HG03469 (cell line): ENCODE measurements at regions not wholly inside any gene's neighbourhood (a gene's known extent, or its start where the extent isn't known, plus 50 kb on each side); places are given as distances from the start of the nearest gene placed in this dataset.

Experiments
- ATAC-seq: cut with Tn5 transposase; IDR thresholded peaks from one replicate; pipeline ENCODE4 v1.9.1; 2021; ENCODE audit warnings: mild to moderate bottlenecking, moderate library complexity, moderate number of reproducible peaks; ENCODE audit not compliant: unreplicated experiment

DNA sequence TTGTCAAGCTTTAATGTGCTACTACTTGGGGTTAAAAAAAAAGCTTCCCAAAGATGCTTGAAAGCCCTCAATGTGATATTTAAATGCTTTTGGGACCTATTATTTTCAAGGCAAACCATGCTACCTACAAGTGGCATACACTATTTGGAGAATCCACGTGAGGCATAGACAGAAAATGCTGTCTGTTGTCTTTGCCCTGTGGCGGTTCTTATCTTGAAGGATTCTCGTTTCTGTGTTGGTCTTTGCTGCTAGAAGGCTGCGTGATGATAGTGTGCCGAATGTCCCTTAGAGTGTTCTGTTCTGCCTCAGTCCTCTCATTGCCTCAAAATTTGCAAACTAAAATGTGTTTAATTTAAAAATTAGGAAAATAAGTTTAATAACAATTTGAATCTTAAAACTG, 356.2 kb upstream of the RARB start:
- ATAC-seq, result no peak

DNA sequence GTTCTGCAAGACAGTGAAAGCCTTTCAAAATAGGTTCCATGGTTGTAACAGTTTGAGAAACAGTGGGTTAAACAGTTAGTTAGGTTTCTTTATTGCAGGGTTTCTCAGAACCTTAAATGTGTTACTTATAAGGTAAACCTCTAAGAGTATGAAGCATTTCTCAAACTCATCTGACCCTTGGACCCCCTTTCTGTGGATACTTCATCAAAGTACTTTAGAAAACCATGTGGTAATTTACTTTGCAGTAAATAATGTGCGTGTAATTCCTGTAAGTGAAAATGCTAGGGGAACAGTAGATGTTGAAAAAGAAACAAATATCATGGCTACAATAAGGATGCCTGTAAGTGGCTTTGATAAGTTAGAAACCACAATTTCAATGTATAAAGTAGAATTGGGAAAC, 354.6 kb upstream of the RARB start:
- ATAC-seq, result no peak

DNA sequence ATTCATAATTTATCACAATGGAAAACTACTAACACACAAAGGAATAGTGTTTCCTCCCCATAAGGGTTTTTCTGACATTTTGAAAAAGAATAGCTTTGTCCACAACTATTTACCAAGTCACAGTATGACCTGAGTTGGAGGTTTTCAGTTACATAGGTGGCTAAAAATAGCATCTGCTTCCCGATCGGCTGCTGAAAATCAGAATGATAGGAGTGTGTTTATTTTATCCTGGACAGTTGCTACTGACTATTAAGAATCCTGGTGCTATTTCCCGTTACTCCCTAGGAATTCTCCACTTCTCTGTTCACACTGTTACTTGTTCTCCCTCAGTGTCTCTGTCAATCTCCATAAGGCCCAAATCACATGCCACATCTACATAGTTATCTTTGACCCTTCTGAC, 353.9 kb upstream of the RARB start:
- ATAC-seq, result no peak

DNA sequence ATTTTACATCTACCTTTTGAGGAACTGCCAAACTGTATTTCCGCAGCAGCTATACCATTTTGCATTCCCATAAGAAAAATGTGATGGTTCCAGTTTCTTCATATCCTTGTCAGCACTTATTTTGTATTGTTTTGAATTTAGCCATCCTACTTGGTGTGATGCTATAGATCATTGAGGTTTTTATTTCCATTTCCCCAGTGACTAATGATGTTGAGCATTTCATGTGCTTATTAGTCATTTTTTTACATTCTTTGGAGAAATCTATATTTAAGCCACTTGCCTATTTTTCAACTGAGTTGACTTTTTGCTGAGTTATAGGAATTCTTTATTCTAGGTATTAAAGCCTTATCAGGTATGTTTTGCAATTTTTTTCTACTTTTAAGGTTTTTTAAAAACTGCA, 347.6 kb upstream of the RARB start:
- no peak for ATAC-seq

DNA sequence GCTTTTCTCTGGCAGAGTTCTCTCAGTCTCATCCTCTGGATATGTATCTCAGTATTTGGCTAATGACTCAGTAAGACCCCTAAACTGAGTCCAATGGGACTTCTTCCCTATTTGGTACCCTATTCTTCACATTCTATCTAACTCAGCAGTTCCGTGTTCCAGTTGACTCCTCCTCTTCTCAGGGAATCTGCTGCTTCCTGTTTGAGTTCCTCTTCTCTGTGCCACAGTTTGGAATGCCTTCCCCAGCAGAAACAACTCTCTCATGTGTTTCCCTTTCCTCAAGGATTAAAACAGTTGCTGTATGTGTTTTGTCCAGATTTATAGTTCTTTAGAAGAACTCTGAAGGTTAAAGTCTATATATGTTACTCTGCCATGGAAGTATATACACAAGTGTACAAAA, 344.0 kb upstream of the RARB start:
- ATAC-seq, result no peak

DNA sequence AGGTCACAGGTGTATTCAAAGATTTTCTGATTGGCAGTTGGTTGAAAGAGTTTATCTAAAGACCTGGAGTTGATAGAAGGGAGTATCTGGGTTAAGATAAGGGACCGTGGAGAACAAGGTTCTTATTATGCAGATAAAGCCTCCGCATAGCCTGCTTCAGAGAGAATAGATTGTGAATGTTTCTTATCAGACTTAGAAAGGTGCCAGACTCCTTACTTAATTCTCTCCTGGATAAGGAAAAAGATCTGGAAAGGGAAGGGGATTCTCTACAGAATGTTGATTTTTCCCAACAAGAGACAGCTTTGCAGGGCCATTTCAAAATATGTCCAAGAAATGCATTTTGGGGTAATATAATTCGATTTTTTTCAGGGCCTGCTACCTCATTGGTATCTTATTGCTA, 341.3 kb upstream of the RARB start:
- no peak for ATAC-seq

DNA sequence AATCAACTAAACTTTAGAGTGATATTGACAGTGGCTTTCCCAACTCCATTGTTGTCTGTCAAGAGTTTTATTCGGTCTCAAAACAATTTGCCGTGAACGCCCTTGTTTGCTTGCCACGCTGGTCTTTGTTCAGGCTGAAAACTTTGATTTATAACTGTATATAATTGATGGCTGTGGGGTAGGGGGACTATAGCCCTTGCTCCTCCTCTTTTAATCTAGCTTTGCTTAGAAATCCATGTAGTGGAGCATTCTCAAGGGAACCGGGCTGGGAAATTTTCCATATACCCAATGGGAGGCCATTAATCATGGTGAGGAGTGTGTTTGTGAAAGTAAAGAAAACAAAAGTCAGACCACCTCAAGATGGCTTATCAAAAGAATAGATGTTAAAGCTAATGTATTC, 339.8 kb upstream of the RARB start:
- no peak for ATAC-seq

DNA sequence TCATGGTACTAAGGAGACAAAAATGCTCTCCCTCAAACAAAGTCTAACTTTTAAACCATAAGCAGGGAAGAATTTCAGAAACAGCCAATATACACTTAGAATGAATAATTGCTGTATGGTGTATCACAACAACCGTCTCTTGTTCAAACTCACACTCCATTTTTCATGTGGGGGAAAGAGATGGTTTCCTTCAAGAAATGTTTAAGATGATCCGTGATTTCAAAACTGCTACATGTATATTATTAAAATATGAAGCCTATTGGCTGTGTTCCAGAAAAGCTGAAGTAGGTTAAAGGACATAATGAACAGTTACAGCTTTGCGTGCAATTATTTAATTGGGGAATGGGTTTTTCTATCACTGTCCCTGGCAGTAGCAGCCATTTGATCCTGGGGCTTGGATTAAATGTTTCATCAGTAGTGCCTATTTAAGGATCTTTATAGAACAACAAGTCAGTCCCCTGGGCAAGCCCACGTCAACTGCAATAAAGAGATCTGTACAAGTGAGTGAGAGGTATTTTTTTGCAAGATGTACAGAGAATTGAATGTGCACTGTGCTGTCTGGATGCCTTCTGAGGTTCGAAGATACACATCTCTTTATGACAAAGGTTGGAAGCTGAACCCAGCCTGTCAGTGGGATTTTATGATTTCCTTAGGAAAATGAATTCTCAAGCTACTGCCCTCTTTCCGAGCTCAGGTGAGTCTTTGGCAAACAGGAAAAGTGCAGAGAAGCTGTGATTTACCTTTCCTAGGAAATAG, 337.2 kb upstream of the RARB start:
- ATAC-seq, result no peak

DNA sequence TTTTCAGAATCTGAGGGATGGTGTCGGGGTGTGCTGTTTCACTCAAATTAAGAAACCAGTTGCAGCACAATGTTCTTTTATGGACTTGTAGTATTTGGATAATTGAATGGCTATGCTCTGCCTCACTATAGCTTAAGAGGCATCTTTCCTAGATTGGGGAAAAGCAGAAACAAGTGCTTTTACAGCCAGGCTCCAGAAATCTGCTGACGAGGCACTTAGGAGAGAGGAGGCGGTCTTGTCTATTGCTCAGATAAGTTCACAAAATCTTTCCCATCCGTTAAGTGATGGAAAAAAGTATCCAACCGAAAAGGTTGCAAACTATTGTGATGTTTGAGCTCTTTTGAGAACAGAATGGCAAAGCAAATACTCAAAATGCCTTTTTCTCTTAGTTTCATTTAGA, 336.1 kb upstream of the RARB start:
- ATAC-seq, result no peak

DNA sequence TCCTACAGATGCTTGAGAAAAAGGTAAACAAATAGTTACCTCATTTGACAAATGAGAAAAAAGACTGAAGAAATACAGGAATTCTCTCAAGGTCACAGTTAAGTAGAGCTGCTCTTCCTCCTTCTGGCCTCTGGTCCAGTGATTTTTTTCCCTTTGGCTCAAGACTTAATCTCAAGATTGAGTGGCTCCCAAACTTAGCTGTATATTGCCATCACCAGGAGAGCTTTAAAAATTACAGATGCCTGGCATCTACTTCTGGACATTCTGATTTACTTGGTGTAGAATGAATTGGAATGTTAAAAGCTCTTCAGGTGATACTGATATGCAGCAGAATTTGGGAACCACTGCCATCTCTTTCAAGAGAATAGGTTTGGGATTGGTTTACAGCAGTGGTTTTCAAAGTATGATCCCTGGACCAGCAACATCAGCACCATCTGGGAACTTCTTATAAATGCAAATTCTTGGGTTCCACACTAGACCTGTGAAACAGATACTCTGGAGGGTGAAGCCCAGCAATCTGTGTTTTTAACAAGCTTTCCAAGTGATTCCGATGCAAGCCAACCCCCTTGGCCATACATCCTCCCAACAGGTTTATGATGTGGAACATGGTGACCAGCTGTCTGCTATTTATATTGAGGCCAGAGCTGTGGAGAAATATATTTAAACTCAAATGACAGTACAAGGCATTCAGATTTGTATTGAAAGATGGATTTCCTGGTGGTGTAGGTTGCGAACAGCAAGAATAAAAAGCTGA, 333.0 kb upstream of the RARB start:
- ATAC-seq, result no peak

DNA sequence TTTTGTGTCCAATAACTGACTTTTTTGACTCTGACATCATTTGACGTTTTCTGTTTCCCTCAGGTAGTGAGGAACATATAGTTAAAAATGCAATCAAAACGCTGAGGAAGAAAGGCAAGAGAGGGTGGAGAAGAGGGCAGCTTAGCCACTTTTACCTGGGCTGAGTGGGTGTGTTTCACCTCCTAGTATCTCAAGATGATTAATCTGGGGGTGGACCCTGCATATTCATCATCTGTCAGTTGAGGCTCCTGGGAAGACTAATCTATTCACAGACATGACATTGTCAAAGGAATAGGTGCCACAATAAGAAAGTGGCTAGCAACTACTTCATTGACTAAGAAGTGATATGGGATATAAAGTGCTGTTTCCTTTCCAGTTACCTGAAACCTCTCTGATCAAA, 331.5 kb upstream of the RARB start:
- no peak for ATAC-seq

DNA sequence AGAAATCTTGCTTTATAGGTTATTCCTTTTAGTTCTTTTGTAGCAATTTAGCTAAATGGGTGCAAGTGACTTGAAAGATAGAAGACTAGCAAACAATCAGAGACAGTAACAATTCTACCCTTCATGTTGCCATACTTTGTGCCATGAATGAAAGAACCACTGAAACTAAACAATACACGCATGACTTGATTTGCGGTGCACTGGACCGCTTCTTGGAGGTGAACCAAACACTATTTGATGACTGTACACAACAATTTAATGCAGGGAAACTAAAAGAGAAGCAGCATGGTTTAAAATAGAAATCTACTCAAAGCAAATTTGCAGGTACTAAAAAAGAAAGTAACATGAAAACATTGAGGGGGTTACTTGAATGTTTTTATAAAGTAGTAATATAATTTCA, 331.0 kb upstream of the RARB start:
- ATAC-seq, result no peak

DNA sequence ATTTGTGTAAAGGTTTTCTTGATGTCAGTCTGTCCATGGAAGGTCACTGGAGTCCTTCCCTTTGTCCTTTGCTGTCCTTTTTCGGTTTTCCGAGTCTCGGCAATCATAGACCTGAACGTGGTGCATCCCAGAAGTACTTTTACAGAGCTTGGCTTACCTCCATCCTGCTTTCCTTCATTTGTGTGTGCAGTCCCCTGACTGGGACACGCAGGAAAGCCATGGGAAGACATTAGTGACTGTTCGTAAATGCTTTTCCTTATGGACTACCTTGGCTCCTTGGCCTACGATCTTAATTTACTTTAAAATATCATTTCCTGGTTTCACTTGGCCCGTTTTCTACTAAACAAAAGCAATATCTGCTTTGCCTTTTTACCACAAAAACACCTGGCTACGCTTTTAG, 328.4 kb upstream of the RARB start:
- ATAC-seq, result no peak

DNA sequence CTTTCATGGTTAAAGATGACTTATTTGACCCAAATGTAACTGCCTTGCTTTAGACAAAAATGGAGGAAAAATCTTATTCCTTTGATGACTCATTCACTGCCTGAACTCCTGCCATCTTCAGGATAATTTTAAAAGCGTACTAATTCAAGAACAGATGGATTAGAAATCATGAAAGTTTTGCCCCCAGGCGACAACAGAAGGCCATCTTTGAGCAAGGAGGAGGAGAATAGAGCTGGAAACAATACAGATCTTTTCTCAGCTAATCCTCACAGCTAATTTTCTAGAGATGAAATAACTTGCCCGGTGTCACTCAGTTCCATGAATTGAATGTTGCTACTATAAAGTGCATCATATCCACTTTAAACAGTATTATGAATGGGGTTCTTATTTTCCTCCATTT, 324.7 kb upstream of the RARB start:
- no peak for ATAC-seq

DNA sequence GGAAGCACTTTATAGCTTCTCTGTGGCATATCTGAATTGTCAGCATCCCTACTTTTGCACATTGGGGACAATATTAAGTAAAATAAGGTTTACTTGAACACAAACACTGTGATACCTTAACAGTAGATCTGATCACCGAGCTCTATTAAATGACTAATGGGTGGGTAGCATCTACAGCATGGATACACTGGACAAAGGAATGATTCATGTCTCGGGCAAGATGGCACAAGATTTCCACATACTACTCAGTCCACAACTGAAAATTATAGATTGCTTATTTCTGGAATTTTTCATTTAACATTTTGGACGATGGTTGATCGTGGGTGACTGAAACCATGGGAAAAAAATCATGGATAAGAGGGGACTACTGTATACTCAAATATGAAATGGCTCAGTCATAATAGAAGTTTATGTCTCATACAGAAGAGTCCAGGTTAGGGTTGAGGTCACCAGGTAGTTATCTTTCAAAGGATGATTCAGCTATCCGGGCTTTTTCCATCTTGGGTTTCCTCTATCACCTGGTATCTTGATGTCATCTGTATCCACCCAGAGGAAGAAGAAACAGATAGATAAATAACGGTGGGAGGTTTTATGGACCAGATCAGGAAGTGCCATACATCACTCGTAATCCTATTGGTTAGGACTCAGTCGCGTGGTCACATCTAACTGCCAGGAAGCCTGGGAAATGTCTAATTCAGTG, 320.0 kb upstream of the RARB start:
- ATAC-seq, result no peak

DNA sequence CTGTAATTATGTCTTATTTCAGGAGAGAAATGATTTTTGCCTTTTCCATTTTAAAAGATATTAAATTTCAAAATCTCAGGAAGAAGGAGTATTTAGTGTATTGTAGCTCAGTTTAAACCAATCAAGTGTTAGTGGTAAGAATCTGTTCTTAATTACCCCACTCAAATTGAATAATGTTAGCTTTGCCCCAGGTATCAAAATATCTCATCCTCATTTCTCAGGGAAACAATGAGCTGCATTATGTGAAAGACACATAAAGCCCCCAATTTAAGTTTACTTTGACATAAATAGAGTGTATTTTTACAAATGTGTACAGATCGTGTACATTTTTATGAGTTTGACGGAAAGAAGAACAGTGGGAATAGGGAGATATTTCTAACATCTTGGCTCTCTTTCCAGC, 317.4 kb upstream of the RARB start:
- no peak for ATAC-seq

DNA sequence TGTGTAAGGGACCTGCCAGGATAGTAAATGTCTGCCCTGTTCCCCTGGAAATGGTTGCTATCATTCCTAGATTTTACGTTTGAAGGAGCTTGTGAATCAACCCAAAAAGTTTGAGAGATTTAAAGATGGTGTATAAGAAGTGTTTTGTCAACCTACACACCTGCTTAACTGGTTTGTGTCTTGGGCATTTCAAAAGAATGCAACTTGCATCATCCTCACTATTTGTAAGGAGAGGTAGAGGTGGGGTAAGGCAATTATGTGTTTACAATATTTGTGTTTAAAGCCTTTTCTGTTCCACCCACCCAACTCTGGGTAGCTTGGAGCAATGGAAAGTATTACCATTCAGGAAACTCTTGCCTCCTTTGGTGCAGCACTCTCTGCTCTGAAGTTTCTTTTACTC, 314.2 kb upstream of the RARB start:
- ATAC-seq, result no peak

DNA sequence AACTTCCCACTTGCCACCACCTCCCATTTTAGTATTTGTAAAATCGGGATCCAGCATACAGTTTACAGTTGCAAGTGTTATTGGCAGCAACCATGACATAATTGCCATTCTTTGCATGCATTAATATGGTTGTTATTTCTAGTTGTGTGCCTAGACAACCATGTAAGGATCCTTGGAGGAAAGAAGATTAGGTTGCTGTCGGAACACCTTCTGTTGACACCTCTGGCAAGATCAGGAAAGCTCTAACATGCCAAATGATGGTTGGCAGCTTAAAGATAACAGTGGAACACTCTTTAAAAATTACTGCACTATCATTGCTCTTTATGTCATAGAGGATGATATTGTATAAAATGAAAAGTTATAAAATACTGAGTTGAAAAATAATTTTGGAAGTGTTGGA, 313.5 kb upstream of the RARB start:
- no peak for ATAC-seq

DNA sequence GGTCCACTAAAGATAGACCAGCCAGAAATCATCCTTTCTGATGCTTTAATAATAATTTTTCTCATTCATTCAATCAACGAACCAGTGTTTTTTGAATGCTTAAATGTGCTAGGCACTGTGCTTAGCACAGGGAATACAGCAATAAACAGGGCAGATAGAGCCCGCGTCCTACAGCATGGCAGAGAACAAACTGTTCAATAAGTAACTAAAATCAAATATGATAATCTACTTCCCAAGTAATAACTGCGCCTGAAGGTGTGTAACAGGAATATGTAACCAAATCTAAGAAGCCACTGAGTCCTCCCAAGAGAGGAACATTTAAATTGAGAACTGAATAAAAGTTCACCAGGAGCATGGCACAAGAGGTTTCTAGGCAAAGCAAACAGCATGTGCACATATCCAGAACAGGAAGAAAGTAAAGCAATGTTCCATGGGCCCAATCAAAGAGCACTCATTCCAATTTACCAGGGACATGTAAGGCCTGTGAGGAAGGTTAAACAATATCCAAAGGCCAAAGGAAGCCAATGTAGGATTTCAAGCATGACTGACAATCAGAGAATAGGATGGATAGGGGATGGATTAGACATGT, 311.0 kb upstream of the RARB start:
- ATAC-seq, result no peak

DNA sequence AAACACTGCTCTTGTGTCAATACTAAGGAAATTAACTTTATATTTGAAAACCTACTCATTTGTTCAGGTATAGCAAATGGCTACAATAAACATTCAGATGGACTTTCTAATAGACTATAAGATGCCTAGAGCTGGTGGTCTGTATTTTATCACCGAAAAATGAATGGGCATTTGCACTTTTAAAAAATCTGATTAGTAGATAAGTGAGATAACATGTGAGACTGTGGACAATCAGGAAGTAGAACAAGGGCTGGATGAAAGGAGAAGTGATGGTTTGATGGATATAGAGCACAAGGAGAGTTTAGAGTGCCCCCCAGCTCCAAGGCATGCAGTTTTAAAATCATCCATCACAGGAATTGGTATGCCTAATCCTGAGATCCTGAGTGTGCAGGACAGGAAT, 308.4 kb upstream of the RARB start:
- ATAC-seq, result no peak

DNA sequence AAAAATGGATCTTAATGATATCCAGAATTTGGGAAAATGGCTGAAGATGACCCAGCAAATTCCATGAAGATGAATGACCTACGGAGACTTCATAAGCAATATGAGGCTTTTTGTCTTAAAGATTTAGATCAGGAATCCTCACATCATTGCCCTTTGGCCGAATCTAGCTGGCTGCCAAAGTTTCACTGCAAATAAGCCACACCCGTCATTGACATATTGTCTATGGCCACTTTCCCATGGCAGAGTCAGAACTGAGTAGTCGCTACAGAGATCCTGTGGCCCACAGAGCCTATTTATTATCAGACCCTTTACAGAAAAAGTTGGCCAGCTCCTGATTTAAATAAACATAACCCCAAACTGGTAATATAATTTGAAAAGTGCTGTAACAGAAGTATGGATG, 307.4 kb upstream of the RARB start:
- ATAC-seq, result no peak

DNA sequence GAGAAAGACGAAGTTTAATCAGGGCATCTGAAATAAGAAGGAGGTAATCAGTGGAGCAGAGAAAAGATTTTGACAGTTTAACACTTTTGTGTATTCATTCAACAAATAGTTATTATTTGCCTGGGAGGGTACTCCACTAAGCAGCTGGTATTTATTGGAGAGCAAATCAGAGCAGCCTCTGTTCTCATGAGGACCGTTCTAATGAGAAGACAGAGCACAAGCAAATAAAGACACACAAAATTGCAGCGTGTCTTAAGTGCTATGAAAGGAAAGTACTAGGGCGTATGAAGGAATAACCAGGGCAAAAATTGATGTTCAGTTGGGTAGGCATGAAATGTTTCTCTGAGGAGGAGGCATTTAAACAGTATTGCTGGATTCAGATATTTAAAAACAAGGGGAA, 302.9 kb upstream of the RARB start:
- ATAC-seq, result no peak
